Calu3 (cell line): ENCODE measurements at regions not wholly inside any gene's neighbourhood (a gene's known extent, or its start where the extent isn't known, plus 50 kb on each side); places are given as distances from the start of the nearest gene placed in this dataset.

ENCODE experiments used
- BruUV-seq: library from RNA; stranded (reverse); fragments of 400-500 nt; replicated peaks from 2 replicates; lab custom pipeline; 2021; lab: Mats Ljungman, UMichigan
- CTCF ChIA-PET: fragments of 300-600 bp; sonication (Branson Sonifier 250); formaldehyde crosslinking; loops from one replicate; lab custom pipeline; 2022; ENCODE audit warnings: antibody characterized with exemption; lab: Charles Lee
- DNase-seq: peaks from one replicate; pipeline ENCODE4 v3.0.0; 2022
- H3K27ac Mint-ChIP-seq: one replicate; pipeline ENCODE4 v1.8.0; 2022; ENCODE audit warnings: mixed read lengths; ENCODE audit not compliant: unreplicated experiment
- H3K27me3 Mint-ChIP-seq: one replicate; pipeline ENCODE4 v1.8.0; 2022; ENCODE audit warnings: mixed read lengths; ENCODE audit not compliant: unreplicated experiment
- H3K36me3 Mint-ChIP-seq: one replicate; pipeline ENCODE4 v1.8.0; 2022; ENCODE audit warnings: mild to moderate bottlenecking, moderate library complexity, mixed read lengths; ENCODE audit not compliant: insufficient read depth, unreplicated experiment
- H3K4me1 Mint-ChIP-seq: one replicate; pipeline ENCODE4 v1.8.0; 2022; ENCODE audit warnings: mild to moderate bottlenecking, low read depth, mixed read lengths; ENCODE audit not compliant: unreplicated experiment
- H3K4me3 Mint-ChIP-seq: one replicate; pipeline ENCODE4 v1.8.0; 2022; ENCODE audit warnings: mild to moderate bottlenecking, low read depth, moderate library complexity, mixed read lengths; ENCODE audit not compliant: unreplicated experiment
- H3K9me3 Mint-ChIP-seq: one replicate; pipeline ENCODE4 v1.8.0; 2022; ENCODE audit warnings: low read depth, mixed read lengths; ENCODE audit not compliant: unreplicated experiment
- intact Hi-C: fragments of 100-400 bp; cut with micrococcal nuclease; formaldehyde crosslinking; loops from one replicate; pipeline ENCODE4 v1.10.0; 2022; ENCODE audit not compliant: unreplicated experiment
- TF ChIP-seq, protein P1 (sequence below): fragments of 200-600 bp; IDR thresholded peaks from one replicate; pipeline ENCODE4 v1.8.0; 2022; ENCODE audit warnings: antibody characterized with exemption; ENCODE audit not compliant: unreplicated experiment

DNA sequence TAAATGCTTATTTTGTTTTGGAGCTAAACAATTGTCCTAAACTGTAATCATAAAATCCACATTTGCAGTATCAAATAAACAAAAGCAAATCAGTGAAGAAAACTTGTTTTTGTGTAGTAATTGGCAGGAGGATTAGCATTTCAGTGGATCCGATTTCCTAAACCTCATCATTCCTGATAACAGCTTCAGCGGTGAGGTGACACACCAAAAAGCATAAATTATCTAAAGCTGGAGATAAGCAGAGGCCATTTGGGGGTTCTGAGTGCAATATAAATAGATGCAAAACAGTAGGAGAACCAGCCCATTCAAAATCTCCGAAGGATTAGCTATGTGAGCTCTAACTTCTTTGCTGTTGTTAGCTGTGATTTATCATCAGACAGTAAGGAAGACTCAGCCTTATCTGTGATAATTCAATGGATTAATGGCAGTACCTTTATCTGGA is 235.8 kb downstream of the EPHA7 start:
- H3K36me3 Mint-ChIP-seq = no peaks in the 10 kb centered on the region
- H3K9me3 Mint-ChIP-seq = peaks cover 4% of the 10 kb centered on the region
- no peaks in the 10 kb centered on the region for H3K27me3 Mint-ChIP-seq
- CTCF ChIA-PET = interaction anchor here (0.6 kb wide), 1 partner anchor 197 kb away, joined by 3 read pairs; no protein-coding TSS in a partner anchor
- intact Hi-C loops = no loop called here
- H3K4me1 Mint-ChIP-seq = no peaks in the 10 kb centered on the region
- no peak for DNase-seq
- TF ChIP-seq, protein P1, sequence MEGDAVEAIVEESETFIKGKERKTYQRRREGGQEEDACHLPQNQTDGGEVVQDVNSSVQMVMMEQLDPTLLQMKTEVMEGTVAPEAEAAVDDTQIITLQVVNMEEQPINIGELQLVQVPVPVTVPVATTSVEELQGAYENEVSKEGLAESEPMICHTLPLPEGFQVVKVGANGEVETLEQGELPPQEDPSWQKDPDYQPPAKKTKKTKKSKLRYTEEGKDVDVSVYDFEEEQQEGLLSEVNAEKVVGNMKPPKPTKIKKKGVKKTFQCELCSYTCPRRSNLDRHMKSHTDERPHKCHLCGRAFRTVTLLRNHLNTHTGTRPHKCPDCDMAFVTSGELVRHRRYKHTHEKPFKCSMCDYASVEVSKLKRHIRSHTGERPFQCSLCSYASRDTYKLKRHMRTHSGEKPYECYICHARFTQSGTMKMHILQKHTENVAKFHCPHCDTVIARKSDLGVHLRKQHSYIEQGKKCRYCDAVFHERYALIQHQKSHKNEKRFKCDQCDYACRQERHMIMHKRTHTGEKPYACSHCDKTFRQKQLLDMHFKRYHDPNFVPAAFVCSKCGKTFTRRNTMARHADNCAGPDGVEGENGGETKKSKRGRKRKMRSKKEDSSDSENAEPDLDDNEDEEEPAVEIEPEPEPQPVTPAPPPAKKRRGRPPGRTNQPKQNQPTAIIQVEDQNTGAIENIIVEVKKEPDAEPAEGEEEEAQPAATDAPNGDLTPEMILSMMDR = no peak
- no TSS peak for BruUV-seq
- H3K27ac Mint-ChIP-seq = no peak overlapping the region
- no peak overlapping the region for H3K4me3 Mint-ChIP-seq

DNA sequence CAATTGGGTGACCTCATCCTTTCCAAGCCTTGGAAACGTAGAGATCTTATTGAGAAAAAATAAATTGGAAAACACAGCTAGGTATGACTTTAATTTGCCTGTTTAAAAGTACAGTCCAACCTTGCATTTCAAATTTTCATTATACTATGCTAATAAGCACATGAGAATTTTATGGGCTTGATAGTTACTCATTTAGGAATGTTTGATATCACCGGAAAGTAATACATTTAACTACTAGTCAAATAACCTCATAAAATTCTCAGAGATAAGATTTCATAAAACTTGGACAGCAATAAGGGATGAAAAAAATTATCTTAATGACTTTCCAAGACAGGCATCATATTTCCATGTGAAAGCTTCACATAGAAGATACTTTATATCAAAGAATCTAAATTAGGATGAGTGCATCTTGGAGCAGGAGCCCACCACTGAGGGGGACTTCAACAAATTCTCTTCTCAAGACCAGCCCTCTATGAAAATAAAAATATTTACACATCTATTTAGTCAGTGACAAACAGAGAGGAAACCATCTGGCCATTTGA is 236.3 kb downstream of the EPHA7 start:
- no peak for DNase-seq
- intact Hi-C loops = no loop called here
- no peak overlapping the region for H3K27ac Mint-ChIP-seq
- peaks cover 1% of the 10 kb centered on the region for H3K4me1 Mint-ChIP-seq
- CTCF ChIA-PET = interaction anchor here (0.6 kb wide), 1 partner anchor 197 kb away, joined by 3 read pairs; no protein-coding TSS in a partner anchor
- H3K9me3 Mint-ChIP-seq = peaks cover 5% of the 10 kb centered on the region
- no peaks in the 10 kb centered on the region for H3K27me3 Mint-ChIP-seq
- TF ChIP-seq, protein P1 = no peak
- no peaks in the 10 kb centered on the region for H3K36me3 Mint-ChIP-seq
- no TSS peak for BruUV-seq
- no peak overlapping the region for H3K4me3 Mint-ChIP-seq

DNA sequence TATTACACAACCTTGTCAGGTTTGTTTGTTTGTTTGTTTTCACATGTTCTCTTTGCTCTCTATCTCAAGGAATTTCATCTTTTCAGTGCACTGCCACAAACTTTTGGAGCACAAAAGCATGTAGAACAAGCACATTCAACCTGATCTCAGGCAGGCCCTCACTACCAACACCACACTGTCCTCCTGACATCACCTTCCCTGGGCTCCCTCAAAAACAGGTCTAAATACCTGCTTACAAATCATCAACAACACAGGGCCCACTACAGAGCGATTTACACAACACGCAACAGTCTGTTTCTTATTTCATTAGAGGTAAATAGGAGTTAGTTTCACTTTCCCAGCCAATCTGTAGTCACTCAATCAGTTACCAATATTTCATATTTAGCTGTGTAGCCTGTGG is 241.4 kb downstream of the EPHA7 start:
- CTCF ChIA-PET = no interaction called here
- peaks cover 6% of the 10 kb centered on the region for H3K4me1 Mint-ChIP-seq

DNA sequence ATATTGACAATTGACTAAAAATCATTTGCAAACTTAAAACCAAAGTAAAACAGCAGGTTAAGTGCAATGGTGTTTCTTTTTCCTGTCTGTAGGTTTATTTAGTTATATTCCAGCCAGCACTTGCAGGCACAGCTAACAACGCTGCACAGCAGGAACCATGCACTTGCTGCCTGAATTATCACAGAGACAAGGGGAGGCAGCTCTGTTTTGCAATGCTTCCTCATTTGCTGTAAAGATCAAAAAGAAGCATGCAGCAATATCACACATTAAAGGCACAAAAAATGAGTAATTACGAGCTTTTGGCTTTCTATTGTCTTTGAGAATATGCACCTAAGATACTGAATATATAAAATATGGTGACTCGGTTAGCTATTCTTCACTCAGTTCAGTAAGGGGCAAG is 241.9 kb downstream of the EPHA7 start:
- CTCF ChIA-PET = no interaction called here
- no TSS peak for BruUV-seq
- no peak for DNase-seq
- Mint-ChIP-seq H3K36me3 (no peaks in the 10 kb centered on the region), H3K27ac (no peak overlapping the region), H3K9me3 (peaks cover 22% of the 10 kb centered on the region), H3K4me1 (peaks cover 6% of the 10 kb centered on the region), H3K27me3 (no peaks in the 10 kb centered on the region), H3K4me3 (no peak overlapping the region)
- intact Hi-C loops = no loop called here
- TF ChIP-seq, protein P1 = no peak

More for the DNA sequence above, 241.4 kb downstream of the EPHA7 start:
- intact Hi-C loops = no loop called here
- Mint-ChIP-seq H3K36me3 (no peaks in the 10 kb centered on the region), H3K9me3 (peaks cover 22% of the 10 kb centered on the region), H3K27ac (no peak overlapping the region), H3K27me3 (no peaks in the 10 kb centered on the region), H3K4me3 (peak overlapping the region; percentile 44)
- BruUV-seq = no TSS peak
- TF ChIP-seq, protein P1 = no peak
- DNase-seq = no peak
